IMR-90 (cell line): ENCODE measurements at regions not wholly inside any gene's neighbourhood (a gene's known extent, or its start where the extent isn't known, plus 50 kb on each side); places are given as distances from the start of the nearest gene placed in this dataset.

ENCODE experiments used
- CTCF ChIP-seq: conservative IDR thresholded peaks from 2 replicates; pipeline ENCODE4 v1.5.1; 2012; ENCODE audit warnings: mild to moderate bottlenecking, low read depth, low read length, improper control_type of control experiment
- MAFK ChIP-seq: IDR thresholded peaks from 2 replicates; pipeline ENCODE4 v1.6.1; 2012; ENCODE audit warnings: low read depth, low read length, improper control_type of control experiment
- POLR2A ChIP-seq: IDR thresholded peaks from 2 replicates; pipeline ENCODE4 v1.6.1; 2012; ENCODE audit warnings: mild to moderate bottlenecking, low read depth, low read length

- TF ChIP-seq CTCF (no peak), POLR2A (no peak), MAFK (no peak)
Measured at GRCh38 chr2:120404941-120405758, 59.2 kb downstream of the INHBB start.
